SU-DHL-6 (cell line): ENCODE measurements at regions not wholly inside any gene's neighbourhood (a gene's known extent, or its start where the extent isn't known, plus 50 kb on each side); places are given as distances from the start of the nearest gene placed in this dataset.

Experiments used
- CTCF ChIP-seq: fragments of 200-600 bp; sonication (generic); IDR thresholded peaks from one replicate; pipeline ENCODE4 v1.5.1; 2017; ENCODE audit warnings: antibody characterized with exemption, mild to moderate bottlenecking, low read length, moderate library complexity; ENCODE audit not compliant: insufficient read depth, poor library complexity, severe bottlenecking
- EZH2phosphoT487 ChIP-seq: fragments of 200-600 bp; sonication (generic), shearing (Covaris generic); conservative IDR thresholded peaks from 2 replicates; pipeline ENCODE4 v1.6.1; 2018; ENCODE audit warnings: mild to moderate bottlenecking, antibody characterized with exemption, low read length, moderate library complexity, mixed read lengths

- TF ChIP-seq CTCF (no peak), EZH2phosphoT487 (no peak)
These were observed 68.3 kb upstream of the SPAG17 start for GRCh38 chr1:118253053-118253915.
